ENCODE measurements at regions not wholly inside any gene's neighbourhood (a gene's known extent, or its start where the extent isn't known, plus 50 kb on each side); places are given as distances from the start of the nearest gene placed in this dataset.

- H3K4ac ChIP-seq (replicated peaks; ENCODE audit: insufficient read length, low read depth, low read length): no peak overlapping the region
- no peaks in the 10 kb centered on the region for H3K79me1 ChIP-seq (ENCODE audit: low read depth, low read length)
- H3K36me3 ChIP-seq (ENCODE audit: control insufficient read depth in 2 of 4, insufficient read depth in 4 of 4, low read length in 3 of 4): no peaks in the 10 kb centered on the region
- H3K56ac ChIP-seq (replicated peaks; ENCODE audit: insufficient read length, low read depth, low read length): no peak overlapping the region
- H3K4me3 ChIP-seq (ENCODE audit: extremely low read depth in 1 of 4, insufficient read depth in 2 of 4, low read depth in 3 of 4, low read length in 4 of 4): no peak overlapping the region
- H2AFZ ChIP-seq (ENCODE audit: low read length): no peak overlapping the region
- FAIRE-seq (no peak), DNase-seq (ENCODE audit: low read depth in 1 of 2, low spot score in 2 of 2) (no peak)
- H2BK120ac ChIP-seq (replicated peaks; ENCODE audit: low read depth, low read length): no peak overlapping the region
- no peaks in the 10 kb centered on the region for H3K23me2 ChIP-seq (ENCODE audit: low read depth, low read length)
- no peak overlapping the region for H2BK5ac ChIP-seq (ENCODE audit: low read depth, low read length)
- H3K79me2 ChIP-seq (ENCODE audit: control insufficient read depth in 1 of 2, insufficient read depth in 2 of 2, low read length in 2 of 2): no peaks in the 10 kb centered on the region
- H2AK5ac ChIP-seq (ENCODE audit: low read depth, low read length): no peak overlapping the region
- WGBS, 2 experiments (ENCODE audit: extremely low coverage in 1 of 2, insufficient coverage in 1 of 2, insufficient read length in 1 of 2, insufficient replicate concordance in 2 of 2, low coverage in 1 of 2, low lambda C conversion rate in 2 of 2, missing lambda C conversion rate in 1 of 2): 100% methylated on average over 1 of the region's 1 CpG; no CpG with 5 or more reads in 1 of the 2 experiments
- H3K18ac ChIP-seq (ENCODE audit: extremely low read depth, low read length): no peak overlapping the region
- H3K14ac ChIP-seq (ENCODE audit: insufficient read length): no peak overlapping the region
- H3K4me2 ChIP-seq (ENCODE audit: insufficient read depth in 1 of 2, low read depth in 2 of 2, low read length in 2 of 2): no peak overlapping the region
- H2BK20ac ChIP-seq (ENCODE audit: low read length): no peak overlapping the region
- H4K91ac ChIP-seq (replicated peaks; ENCODE audit: insufficient read length, low read length): no peak overlapping the region
- CTCF ChIA-PET (ENCODE audit: partially characterized antibody): interaction anchor here (1.5 kb wide), 1 partner anchor 18 kb away, joined by 3 read pairs; no protein-coding TSS in a partner anchor
- no peak for TF ChIP-seq CBX8 (IDR thresholded peaks at IDR 0.05; ENCODE audit: borderline replicate concordance, low read depth, low read length)
- no peak for TF ChIP-seq SUZ12 (IDR thresholded peaks at IDR 0.05; ENCODE audit: low read length)
- TF ChIP-seq CHD1 (IDR thresholded peaks at IDR 0.05; ENCODE audit: low read depth, low read length): no peak
- no peak for TF ChIP-seq CEBPB (IDR thresholded peaks at IDR 0.05; ENCODE audit: low read depth, low read length)
- TF ChIP-seq SIN3A (conservative IDR thresholded peaks at IDR 0.05 in 1 of 2, IDR thresholded peaks at IDR 0.05 in 1 of 2; ENCODE audit: low read depth in 1 of 2, low read length in 2 of 2): no peak
- no peak for TF ChIP-seq BCL11A (IDR thresholded peaks at IDR 0.05; ENCODE audit: low read depth in 2 of 2, low read length in 2 of 2)
- no peak for TF ChIP-seq E2F6 (IDR thresholded peaks at IDR 0.05)
- no peak for TF ChIP-seq CTCF (IDR thresholded peaks at IDR 0.05; ENCODE audit: control extremely low read depth in 1 of 3, insufficient read depth in 1 of 3, low read depth in 1 of 3, low read length in 3 of 3)
- no peak for TF ChIP-seq CHD2 (IDR thresholded peaks at IDR 0.05; ENCODE audit: low read length)
- H3K9me3 ChIP-seq (ENCODE audit: insufficient read depth in 2 of 2, low read depth in 1 of 2, low read length in 1 of 2): no peaks in the 10 kb centered on the region
- no peaks in the 10 kb centered on the region for H3K27me3 ChIP-seq (replicated peaks in 1 of 4; ENCODE audit: control insufficient read depth in 3 of 4, extremely low read depth in 1 of 4, insufficient read depth in 3 of 4, low read length in 3 of 4)
- no peak overlapping the region for H2BK12ac ChIP-seq (ENCODE audit: low read depth, low read length)
- POLR2A ChIA-PET (ENCODE audit: partially characterized antibody): no interaction called here
- H3K23ac ChIP-seq (ENCODE audit: insufficient read length): no peak overlapping the region
- no peak overlapping the region for H2BK15ac ChIP-seq (ENCODE audit: low read length)
- H4K20me1 ChIP-seq (replicated peaks in 1 of 2; ENCODE audit: control insufficient read depth in 1 of 2, insufficient read depth in 2 of 2, low read length in 2 of 2): no peaks in the 10 kb centered on the region
- no peak overlapping the region for H4K8ac ChIP-seq (ENCODE audit: extremely low read depth, insufficient read depth, low read length)
- H4K5ac ChIP-seq (ENCODE audit: insufficient read length, low read depth, low read length): no peak overlapping the region
- H3K4me1 ChIP-seq (replicated peaks in 1 of 4; ENCODE audit: control insufficient read depth in 3 of 4, insufficient read depth in 4 of 4, low read length in 3 of 4): no peaks in the 10 kb centered on the region
- no peak overlapping the region for H3K9ac ChIP-seq (replicated peaks in 1 of 4; ENCODE audit: extremely low read depth in 1 of 4, low read depth in 3 of 4, low read length in 3 of 4)
- H3K27ac ChIP-seq (ENCODE audit: low read depth, low read length): no peak overlapping the region
Observed at GRCh38 chr10:105908701-105909100, 1255.8 kb downstream of the SORCS1 start.
